ENCODE measurements at regions not wholly inside any gene's neighbourhood (a gene's known extent, or its start where the extent isn't known, plus 50 kb on each side); places are given as distances from the start of the nearest gene placed in this dataset.

- no peak for DNase-seq
Observed at GRCh38 chr2:18641823-18642222, 52.5 kb upstream of the NT5C1B start.

GRCh38 chr2:18639756-18640453 lies 50.5 kb upstream of the NT5C1B start:
- DNase-seq: no peak
